H9 (cell line): ENCODE measurements at regions not wholly inside any gene's neighbourhood (a gene's known extent, or its start where the extent isn't known, plus 50 kb on each side); places are given as distances from the start of the nearest gene placed in this dataset.

Source experiments
- DNase-seq: peaks from one replicate; pipeline ENCODE4 v3.0.0-alpha.2; 2017
- H2AFZ ChIP-seq: one replicate; pipeline ENCODE4 v1.6.1; 2013; ENCODE audit warnings: mild to moderate bottlenecking, low read length, control low read depth, moderate library complexity
- H2AK5ac ChIP-seq: 2 replicates; pipeline ENCODE4 v1.6.1; 2013; ENCODE audit warnings: low read length, control low read depth, mixed read lengths; ENCODE audit not compliant: insufficient read length
- H2BK120ac ChIP-seq: one replicate; pipeline ENCODE4 v1.6.1; 2013; ENCODE audit warnings: low read depth, mild to moderate bottlenecking, low read length, control low read depth, inconsistent platforms; ENCODE audit not compliant: poor library complexity, severe bottlenecking
- H2BK12ac ChIP-seq: 2 replicates; pipeline ENCODE4 v1.6.1; 2013; ENCODE audit warnings: low read length, control low read depth, mixed read lengths, low read depth; ENCODE audit not compliant: insufficient read length
- H2BK15ac ChIP-seq: 2 replicates; pipeline ENCODE4 v1.6.1; 2013; ENCODE audit warnings: low read depth, low read length, control low read depth
- H2BK20ac ChIP-seq: one replicate; pipeline ENCODE4 v1.6.1; 2013; ENCODE audit warnings: low read depth, mild to moderate bottlenecking, low read length, control low read depth, inconsistent platforms; ENCODE audit not compliant: poor library complexity, severe bottlenecking
- H2BK5ac ChIP-seq: 2 replicates; pipeline ENCODE4 v1.6.1; 2013; ENCODE audit warnings: low read length, control low read depth, mixed read lengths; ENCODE audit not compliant: insufficient read length
- H3K14ac ChIP-seq: 2 replicates; pipeline ENCODE4 v1.6.1; 2013; ENCODE audit warnings: low read length, control low read depth; ENCODE audit not compliant: insufficient read depth
- H3K18ac ChIP-seq: 2 replicates; pipeline ENCODE4 v1.6.1; 2013; ENCODE audit warnings: low read depth, mild to moderate bottlenecking, mixed read lengths, low read length, control low read depth; ENCODE audit not compliant: insufficient read length
- H3K23ac ChIP-seq: 2 replicates; pipeline ENCODE4 v1.6.1; 2013; ENCODE audit warnings: low read length, control low read depth, mixed read lengths, low read depth; ENCODE audit not compliant: insufficient read length
- H3K23me2 ChIP-seq: 2 replicates; pipeline ENCODE4 v1.6.1; 2013; ENCODE audit warnings: low read depth, mild to moderate bottlenecking, mixed read lengths, low read length, control low read depth; ENCODE audit not compliant: insufficient read length, poor library complexity, severe bottlenecking
- H3K27ac ChIP-seq: 2 replicates; pipeline ENCODE4 v1.5.1; 2013; ENCODE audit warnings: low read length, control low read depth, mixed read lengths, low read depth; ENCODE audit not compliant: insufficient read length
- H3K27me3 ChIP-seq: 2 replicates; pipeline ENCODE4 v1.6.1; 2013; ENCODE audit warnings: low read length, control low read depth, inconsistent platforms; ENCODE audit not compliant: insufficient read depth
- H3K4ac ChIP-seq: 2 replicates; pipeline ENCODE4 v1.6.1; 2013; ENCODE audit warnings: low read depth, mild to moderate bottlenecking, control low read depth, inconsistent platforms, low read length, moderate library complexity
- H3K4me1 ChIP-seq: 2 replicates; pipeline ENCODE4 v1.6.1; 2013; ENCODE audit warnings: low read length, control low read depth, inconsistent platforms; ENCODE audit not compliant: insufficient read depth
- H3K4me2 ChIP-seq: 2 replicates; pipeline ENCODE4 v1.6.1; 2013; ENCODE audit warnings: low read length, control low read depth, mixed read lengths; ENCODE audit not compliant: insufficient read length, insufficient read depth
- H3K56ac ChIP-seq: 2 replicates; pipeline ENCODE4 v1.6.1; 2013; ENCODE audit warnings: low read depth, mild to moderate bottlenecking, mixed read lengths, low read length, control low read depth; ENCODE audit not compliant: insufficient read length
- H3K79me1 ChIP-seq: 2 replicates; pipeline ENCODE4 v1.6.1; 2013; ENCODE audit warnings: low read depth, mild to moderate bottlenecking, moderate library complexity, low read length, control low read depth, inconsistent platforms; ENCODE audit not compliant: insufficient read depth, poor library complexity, severe bottlenecking
- H3K79me2 ChIP-seq: 2 replicates; pipeline ENCODE4 v1.6.1; 2013; ENCODE audit warnings: low read length, control low read depth, inconsistent platforms; ENCODE audit not compliant: insufficient read depth
- H3K9ac ChIP-seq: 2 replicates; pipeline ENCODE4 v1.6.1; 2013; ENCODE audit warnings: low read length, control low read depth, mixed read lengths; ENCODE audit not compliant: insufficient read length; ENCODE audit errors: extremely low read depth
- H3K9me3 ChIP-seq: one replicate; pipeline ENCODE4 v1.6.1; 2013; ENCODE audit warnings: low read depth, low read length, inconsistent platforms; ENCODE audit not compliant: control insufficient read depth
- H3T11ph ChIP-seq: one replicate; pipeline ENCODE4 v1.6.1; 2013; ENCODE audit warnings: mild to moderate bottlenecking, low read length, control low read depth, inconsistent platforms
- H4K20me1 ChIP-seq: one replicate; pipeline ENCODE4 v1.6.1; 2013; ENCODE audit not compliant: control insufficient read depth, insufficient read length, insufficient read depth
- H4K5ac ChIP-seq: 2 replicates; pipeline ENCODE4 v1.6.1; 2013; ENCODE audit warnings: low read depth, mild to moderate bottlenecking, mixed read lengths, low read length, control low read depth; ENCODE audit not compliant: insufficient read length
- H4K8ac ChIP-seq: replicated peaks from 2 replicates; pipeline ENCODE4 v1.6.1; 2013; ENCODE audit warnings: low read length, control low read depth, mixed read lengths, low read depth; ENCODE audit not compliant: insufficient read length
- H4K91ac ChIP-seq: 2 replicates; pipeline ENCODE4 v1.6.1; 2013; ENCODE audit warnings: low read depth, mild to moderate bottlenecking, moderate library complexity, mixed read lengths, low read length, control low read depth; ENCODE audit not compliant: insufficient read length
- H3K27ac Mint-ChIP-seq, 3 experiments: 2 replicates in 2 of 3; 3 replicates in 1 of 3; pipeline ENCODE4 v1.8.0; 2020 to 2021; ENCODE audit warnings: mixed read lengths in 3 of 3, mild to moderate bottlenecking in 1 of 3, moderate library complexity in 1 of 3
- H3K27me3 Mint-ChIP-seq: 2 replicates; pipeline ENCODE4 v1.8.0; 2021; ENCODE audit warnings: low read depth, mild to moderate bottlenecking, moderate library complexity, mixed read lengths
- H3K36me3 Mint-ChIP-seq, 3 experiments: 2 replicates in 2 of 3; 3 replicates in 1 of 3; pipeline ENCODE4 v1.8.0; 2020 to 2021; ENCODE audit warnings: low read depth in 3 of 3, mixed read lengths in 3 of 3; ENCODE audit not compliant: insufficient read depth in 1 of 3
- H3K4me1 Mint-ChIP-seq, 2 experiments: 2 replicates each; pipeline ENCODE4 v1.8.0; 2020; ENCODE audit warnings: mixed read lengths in 2 of 2
- H3K4me3 Mint-ChIP-seq, 2 experiments: 2 replicates in 1 of 2; 3 replicates in 1 of 2; pipeline ENCODE4 v1.8.0; 2020 to 2021; ENCODE audit warnings: mild to moderate bottlenecking in 2 of 2, mixed read lengths in 2 of 2, moderate library complexity in 1 of 2
- H3K9me3 Mint-ChIP-seq, 2 experiments: 2 replicates in 1 of 2; 3 replicates in 1 of 2; pipeline ENCODE4 v1.8.0; 2020; ENCODE audit warnings: mild to moderate bottlenecking in 2 of 2, mixed read lengths in 2 of 2, moderate library complexity in 1 of 2
- CTCF ChIP-seq: fragments of 200-600 bp; sonication (generic); conservative IDR thresholded peaks from 3 replicates; pipeline ENCODE4 v1.8.0; 2021; ENCODE audit warnings: antibody characterized with exemption, mild to moderate bottlenecking
- WGBS: extraction: QIAGEN DNeasy Blood & Tissue Kit; methylation state at CpG from one replicate; pipeline ENCODE4 v1.1.7; 2013; ENCODE audit warnings: missing lambda C conversion rate, low lambda C conversion rate, mixed read lengths; ENCODE audit not compliant: insufficient read length; ENCODE audit errors: extremely low coverage; 5-methylcytosine and 5-hydroxymethylcytosine counted together

DNA sequence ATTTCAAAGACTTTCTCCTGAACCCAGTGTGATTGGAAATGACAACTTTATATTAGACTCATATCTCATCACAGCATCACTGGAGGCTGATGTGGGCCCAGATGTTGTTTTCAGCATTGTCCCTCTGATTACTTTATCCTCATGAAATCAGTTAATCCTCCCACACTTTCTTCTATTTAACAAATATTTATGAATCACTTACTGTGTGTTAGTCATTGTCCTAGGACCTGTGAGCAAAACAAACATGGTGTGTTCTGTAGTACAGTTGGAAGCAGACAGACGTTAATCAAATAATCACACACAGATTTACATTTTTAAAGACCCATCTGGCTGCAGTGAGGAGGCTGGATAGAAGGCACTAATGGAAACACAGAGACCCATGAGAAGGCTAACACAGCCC lies 383.7 kb downstream of the PRDM2 start:
- Histone ChIP-seq H2BK12ac (no peak overlapping the region), H3K27me3 (no peaks in the 10 kb centered on the region), H3K4me1 (no peaks in the 10 kb centered on the region), H3K4ac (no peak overlapping the region), H2BK120ac (no peak overlapping the region), H4K5ac (no peak overlapping the region), H2BK5ac (no peak overlapping the region), H4K8ac (no peak overlapping the region), H3K9ac (no peak overlapping the region), H3K4me2 (no peak overlapping the region), H2BK15ac (no peak overlapping the region), H3K23ac (no peak overlapping the region), H3K23me2 (no peaks in the 10 kb centered on the region), H3K56ac (no peak overlapping the region), H2AK5ac (no peak overlapping the region), H4K91ac (no peak overlapping the region), H3K79me2 (no peaks in the 10 kb centered on the region), H2AFZ (no peak overlapping the region), H2BK20ac (no peak overlapping the region), H3K14ac (no peak overlapping the region), H4K20me1 (no peaks in the 10 kb centered on the region), H3T11ph (no peak overlapping the region), H3K27ac (no peak overlapping the region), H3K79me1 (no peaks in the 10 kb centered on the region), H3K9me3 (no peaks in the 10 kb centered on the region), H3K18ac (no peak overlapping the region)
- peaks cover 9 to 14% of the 10 kb centered on the region in 2 experiments for H3K4me1 Mint-ChIP-seq
- TF ChIP-seq CTCF: no peak
- no peaks in the 10 kb centered on the region for H3K9me3 Mint-ChIP-seq
- no peak for DNase-seq
- H3K27me3 Mint-ChIP-seq: no peaks in the 10 kb centered on the region
- no CpG with 5 or more reads among the region's 1 CpG for WGBS
- H3K27ac Mint-ChIP-seq: no peak overlapping the region
- no peaks in the 10 kb centered on the region; a peak in 1 of 7 replicates for H3K36me3 Mint-ChIP-seq
- no peak overlapping the region for H3K4me3 Mint-ChIP-seq
